OCI-LY7 (cell line): ENCODE measurements at regions not wholly inside any gene's neighbourhood (a gene's known extent, or its start where the extent isn't known, plus 50 kb on each side); places are given as distances from the start of the nearest gene placed in this dataset.

Source experiments
- BruUV-seq: library from RNA; stranded (reverse); fragments of 400-500 nt; replicated peaks from 2 replicates; lab custom pipeline; 2021; lab: Mats Ljungman, UMichigan
- CTCF ChIA-PET: fragments of 300-600 bp; sonication (Branson Sonifier 250); formaldehyde crosslinking; loops from one replicate; lab custom pipeline; 2022; ENCODE audit warnings: antibody characterized with exemption; ENCODE audit not compliant: unreplicated experiment; lab: Charles Lee
- POLR2A ChIA-PET: fragments of 300-600 bp; sonication (Branson Sonifier 250); formaldehyde crosslinking; loops from one replicate; lab custom pipeline; 2022; ENCODE audit warnings: antibody characterized with exemption; lab: Charles Lee
- DNase-seq: peaks from one replicate; pipeline ENCODE4 v3.0.0-alpha.2; 2015; ENCODE audit warnings: low spot score
- H2AFZ ChIP-seq: fragments of 200-600 bp; sonication (generic), shearing (Covaris generic); 2 replicates; pipeline ENCODE4 v1.6.1; 2014; ENCODE audit warnings: mild to moderate bottlenecking, antibody characterized with exemption, low read length, moderate library complexity
- H3K27ac ChIP-seq: fragments of 200-600 bp; sonication (generic); 2 replicates; pipeline ENCODE4 v1.5.1; 2014; ENCODE audit warnings: mixed run types, low read depth, mild to moderate bottlenecking, moderate library complexity, low read length, inconsistent platforms; ENCODE audit not compliant: poor library complexity, severe bottlenecking
- H3K36me3 ChIP-seq: fragments of 200-600 bp; sonication (generic); 2 replicates; pipeline ENCODE4 v1.6.1; 2014; ENCODE audit warnings: mild to moderate bottlenecking, antibody characterized with exemption, low read length, moderate library complexity, mixed read lengths; ENCODE audit not compliant: insufficient read depth
- H3K4me1 ChIP-seq: fragments of 200-600 bp; sonication (generic); 2 replicates; pipeline ENCODE4 v1.5.1; 2014; ENCODE audit warnings: mild to moderate bottlenecking, low read length; ENCODE audit not compliant: insufficient read depth, poor library complexity, severe bottlenecking
- H3K4me2 ChIP-seq: fragments of 200-600 bp; sonication (generic); 2 replicates; pipeline ENCODE4 v1.6.1; 2014; ENCODE audit warnings: mild to moderate bottlenecking, low read length
- H3K4me3 ChIP-seq: fragments of 200-600 bp; sonication (generic); 2 replicates; pipeline ENCODE4 v1.5.1; 2014; ENCODE audit warnings: mild to moderate bottlenecking, low read depth, low read length; ENCODE audit not compliant: poor library complexity, severe bottlenecking
- H3K79me2 ChIP-seq: fragments of 200-600 bp; sonication (generic); 2 replicates; pipeline ENCODE4 v1.6.1; 2016; ENCODE audit warnings: low read depth, mild to moderate bottlenecking, low read length, moderate library complexity, mixed read lengths; ENCODE audit not compliant: insufficient read depth
- H3K9me2 ChIP-seq: fragments of 200-600 bp; sonication (generic); 2 replicates; pipeline ENCODE4 v1.6.1; 2016; ENCODE audit warnings: mild to moderate bottlenecking, low read length, mixed read lengths; ENCODE audit not compliant: insufficient read depth
- H3K9me3 ChIP-seq: fragments of 200-600 bp; sonication (generic); 2 replicates; pipeline ENCODE4 v1.6.1; 2014; ENCODE audit warnings: mild to moderate bottlenecking, mixed run types, low read length, mixed read lengths
- H4K20me1 ChIP-seq: fragments of 200-600 bp; sonication (generic); 2 replicates; pipeline ENCODE4 v1.6.1; 2014; ENCODE audit warnings: mild to moderate bottlenecking, antibody characterized with exemption, low read length, moderate library complexity, mixed read lengths; ENCODE audit not compliant: insufficient read depth
- CTCF ChIP-seq: fragments of 200-600 bp; sonication (generic); conservative IDR thresholded peaks from 2 replicates; pipeline ENCODE4 v1.5.1; 2014; ENCODE audit warnings: mild to moderate bottlenecking, antibody characterized with exemption, low read length, moderate library complexity, mixed read lengths
- EZH2phosphoT487 ChIP-seq: fragments of 200-600 bp; sonication (generic); IDR thresholded peaks from 2 replicates; pipeline ENCODE4 v1.6.1; 2018; ENCODE audit warnings: low read depth, borderline replicate concordance, mild to moderate bottlenecking, mixed run types, antibody characterized with exemption, low read length, moderate library complexity, mixed read lengths
- intact Hi-C: fragments of 100-400 bp; cut with micrococcal nuclease; formaldehyde crosslinking; loops from one replicate; pipeline ENCODE4 v1.10.0; 2022; ENCODE audit not compliant: unreplicated experiment

- no peak overlapping the region for H2AFZ ChIP-seq
- H4K20me1 ChIP-seq: no peaks in the 10 kb centered on the region
- intact Hi-C loops: no loop called here
- no TSS peak for BruUV-seq
- no peaks in the 10 kb centered on the region for H3K36me3 ChIP-seq
- H3K27ac ChIP-seq: no peak overlapping the region
- no peaks in the 10 kb centered on the region for H3K4me1 ChIP-seq
- H3K4me3 ChIP-seq: no peak overlapping the region
- DNase-seq: no peak
- ChIA-PET CTCF (no interaction called here), POLR2A (no interaction called here)
- TF ChIP-seq EZH2phosphoT487: no peak
- no peak for TF ChIP-seq CTCF
- H3K9me2 ChIP-seq: no peaks in the 10 kb centered on the region
- H3K9me3 ChIP-seq: no peaks in the 10 kb centered on the region
- H3K79me2 ChIP-seq: no peaks in the 10 kb centered on the region
- no peak overlapping the region for H3K4me2 ChIP-seq
Observed at GRCh38 chrX:1941321-1941720, 326.5 kb downstream of the ASMT start.

- Histone ChIP-seq H3K9me2 (no peaks in the 10 kb centered on the region), H3K4me3 (no peak overlapping the region), H3K36me3 (no peaks in the 10 kb centered on the region), H3K4me1 (no peaks in the 10 kb centered on the region), H3K79me2 (no peaks in the 10 kb centered on the region), H3K9me3 (no peaks in the 10 kb centered on the region), H3K27ac (no peak overlapping the region), H4K20me1 (no peaks in the 10 kb centered on the region), H3K4me2 (no peak overlapping the region), H2AFZ (no peak overlapping the region)
- BruUV-seq: no TSS peak
- intact Hi-C loops: no loop called here
- ChIA-PET POLR2A (no interaction called here), CTCF (no interaction called here)
- DNase-seq: no peak
- no peak for TF ChIP-seq EZH2phosphoT487
Observed at GRCh38 chrX:1945879-1946278, 331.0 kb downstream of the ASMT start.

GRCh38 chrX:1946974-1947373 lies 332.1 kb downstream of the ASMT start:
- Histone ChIP-seq H3K79me2 (no peaks in the 10 kb centered on the region), H3K36me3 (no peaks in the 10 kb centered on the region), H3K4me3 (no peak overlapping the region), H4K20me1 (no peaks in the 10 kb centered on the region), H3K9me3 (no peaks in the 10 kb centered on the region), H2AFZ (no peak overlapping the region), H3K4me2 (no peak overlapping the region), H3K27ac (no peak overlapping the region), H3K4me1 (no peaks in the 10 kb centered on the region), H3K9me2 (no peaks in the 10 kb centered on the region)
- ChIA-PET CTCF (no interaction called here), POLR2A (no interaction called here)
- DNase-seq: no peak
- no peak for TF ChIP-seq CTCF
- TF ChIP-seq EZH2phosphoT487: no peak
- BruUV-seq: no TSS peak
- intact Hi-C loops: no loop called here
